GM19043 (cell line): ENCODE measurements at regions not wholly inside any gene's neighbourhood (a gene's known extent, or its start where the extent isn't known, plus 50 kb on each side); places are given as distances from the start of the nearest gene placed in this dataset.
"Not testable (repeated sequence)": the region's sequence is repeated elsewhere in the genome, so short reads cannot be mapped to it uniquely, and the experiment has no call there.

Source experiments
- ATAC-seq: cut with Tn5 transposase; IDR thresholded peaks from one replicate; pipeline ENCODE4 v1.9.1; 2021; ENCODE audit warnings: low read depth; ENCODE audit not compliant: unreplicated experiment

GRCh38 chr20:4441871-4442270, 192.8 kb upstream of the ADRA1D start:
- no peak for ATAC-seq

- ATAC-seq = no peak
Observed at GRCh38 chr20:4441191-4441590, 192.1 kb upstream of the ADRA1D start.

GRCh38 chr20:4439461-4439860, 190.4 kb upstream of the ADRA1D start:
- ATAC-seq = no peak

- ATAC-seq = no peak
Observed at GRCh38 chr20:4437131-4437530, 188.0 kb upstream of the ADRA1D start.

GRCh38 chr20:4435671-4436455, 186.8 kb upstream of the ADRA1D start:
- no peak for ATAC-seq

- ATAC-seq = no peak
Observed at GRCh38 chr20:4435225-4435624, 186.1 kb upstream of the ADRA1D start.

- ATAC-seq = no peak
Observed at GRCh38 chr20:4434681-4435080, 185.6 kb upstream of the ADRA1D start.

GRCh38 chr20:4431446-4431845, 182.4 kb upstream of the ADRA1D start:
- no peak for ATAC-seq

- not testable (repeated sequence) for ATAC-seq
Observed at GRCh38 chr20:4430826-4431225, 181.7 kb upstream of the ADRA1D start.

GRCh38 chr20:4427940-4428586, 179.0 kb upstream of the ADRA1D start:
- no peak for ATAC-seq

- no peak for ATAC-seq
Observed at GRCh38 chr20:4418141-4418540, 169.1 kb upstream of the ADRA1D start.

GRCh38 chr20:4415281-4415680, 166.2 kb upstream of the ADRA1D start:
- no peak for ATAC-seq

- no peak for ATAC-seq
Observed at GRCh38 chr20:4413314-4414049, 164.4 kb upstream of the ADRA1D start.

- no peak for ATAC-seq
Observed at GRCh38 chr20:4412216-4412615, 163.1 kb upstream of the ADRA1D start.

- no peak for ATAC-seq
Observed at GRCh38 chr20:4411744-4412143, 162.7 kb upstream of the ADRA1D start.

GRCh38 chr20:4406627-4407026, 157.5 kb upstream of the ADRA1D start:
- ATAC-seq = no peak

GRCh38 chr20:4401601-4402000, 152.5 kb upstream of the ADRA1D start:
- no peak for ATAC-seq

- no peak for ATAC-seq
Observed at GRCh38 chr20:4384961-4385360, 135.9 kb upstream of the ADRA1D start.

GRCh38 chr20:4383961-4384360, 134.9 kb upstream of the ADRA1D start:
- no peak for ATAC-seq

GRCh38 chr20:4375881-4376280, 126.8 kb upstream of the ADRA1D start:
- ATAC-seq = no peak

- no peak for ATAC-seq
Observed at GRCh38 chr20:4373454-4373853, 124.4 kb upstream of the ADRA1D start.
